Renal cortex interstitium (tissue), 11 donors: ENCODE measurements at regions not wholly inside any gene's neighbourhood (a gene's known extent, or its start where the extent isn't known, plus 50 kb on each side); places are given as distances from the start of the nearest gene placed in this dataset.
"Not testable (repeated sequence)": the region's sequence is repeated elsewhere in the genome, so short reads cannot be mapped to it uniquely, and the experiment has no call there.

Source experiments
- DNase-seq, 11 donors: peaks; one replicate each; pipeline ENCODE4 v3.0.0-alpha.2; 2013; ENCODE audit warnings: low read depth in 9 of 11, low spot score in 4 of 11; ENCODE audit errors: extremely low read depth in 1 of 11

GRCh38 chr10:11670381-11670780 lies 58.9 kb upstream of the USP6NL start:
- no peak for DNase-seq

GRCh38 chr10:11668847-11669610 lies 57.6 kb upstream of the USP6NL start:
- no peak for DNase-seq

DNA sequence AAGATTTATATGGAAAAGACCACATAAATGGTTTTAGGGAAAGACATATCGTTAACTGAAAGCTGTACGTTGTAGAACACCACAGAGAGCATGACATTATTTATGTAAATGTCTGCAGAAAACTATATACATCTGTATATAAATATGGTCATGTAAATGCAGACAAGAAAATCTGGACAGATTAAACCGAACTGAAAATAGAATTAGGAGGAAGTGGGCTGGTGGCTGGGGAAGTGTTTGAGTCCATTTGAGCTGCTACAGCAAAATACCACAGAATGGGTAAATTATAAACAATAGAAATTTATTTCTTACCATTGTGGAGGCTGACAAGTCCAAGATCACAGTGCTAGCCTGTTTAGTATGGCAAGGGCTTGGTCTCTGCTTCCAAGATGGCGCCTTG lies 56.3 kb upstream of the USP6NL start:
- DNase-seq: no peak

GRCh38 chr10:11663763-11664555 lies 52.5 kb upstream of the USP6NL start:
- DNase-seq: no peak

GRCh38 chr10:11663126-11663515 lies 51.7 kb upstream of the USP6NL start:
- not testable (repeated sequence) for DNase-seq

DNA sequence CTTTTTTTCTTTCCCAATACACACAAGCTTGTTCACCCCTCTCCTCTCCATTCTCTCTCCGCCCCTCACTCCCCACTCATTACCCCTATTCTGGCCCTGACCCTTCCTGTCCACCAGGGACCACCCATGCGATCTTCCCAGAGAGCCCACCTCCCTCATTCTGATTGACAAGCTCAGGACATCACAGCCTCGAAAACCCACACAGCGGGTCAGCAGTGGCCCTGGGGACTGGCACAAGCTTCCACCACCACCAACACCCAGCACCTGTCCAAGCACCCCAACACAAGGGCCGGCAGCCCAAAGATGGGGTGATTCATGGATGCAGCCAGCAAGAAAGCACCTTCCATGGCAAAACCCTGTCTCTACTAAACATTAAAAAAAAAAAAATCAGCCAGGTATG lies 50.0 kb upstream of the USP6NL start:
- no peak for DNase-seq
